ENCODE measurements at regions not wholly inside any gene's neighbourhood (a gene's known extent, or its start where the extent isn't known, plus 50 kb on each side); places are given as distances from the start of the nearest gene placed in this dataset.

GRCh38 chr4:11535333-11535732 lies 106.6 kb upstream of the HS3ST1 start:
- no peaks in the 10 kb centered on the region for H3K4me1 Mint-ChIP-seq
- CTCF ChIA-PET: interaction anchor here (1.1 kb wide), 1 partner anchor 9 kb away, joined by 3 read pairs; no protein-coding TSS in a partner anchor
- no peak for DNase-seq
- no peak overlapping the region for H3K4me3 Mint-ChIP-seq
- no peak overlapping the region for H3K4me3 ChIP-seq (ENCODE audit: low read length)
- no peaks in the 10 kb centered on the region for H3K9me3 ChIP-seq (ENCODE audit: low read length)
- H3K36me3 ChIP-seq (ENCODE audit: insufficient read depth, low read length): no peaks in the 10 kb centered on the region
- no peak overlapping the region for H3K27ac ChIP-seq (ENCODE audit: low read depth, low read length)
- peaks cover 0 to 5% (median 3%) of the 10 kb centered on the region in 5 donors for H3K9me3 Mint-ChIP-seq
- H3K27me3 Mint-ChIP-seq: peaks cover 2 to 19% of the 10 kb centered on the region in 2 donors
- peaks cover 0 to 5% (median 2%) of the 10 kb centered on the region in 3 donors for H3K36me3 Mint-ChIP-seq
- H3K4me1 ChIP-seq (ENCODE audit: insufficient read depth, low read length): no peaks in the 10 kb centered on the region
- H3K27me3 ChIP-seq (ENCODE audit: insufficient read depth, low read length, poor library complexity, severe bottlenecking): no peaks in the 10 kb centered on the region
- no peak overlapping the region for H3K27ac Mint-ChIP-seq
- POLR2A ChIA-PET: no interaction called here

GRCh38 chr4:11534623-11535302 lies 106.1 kb upstream of the HS3ST1 start:
- Histone ChIP-seq H3K4me3 (ENCODE audit: low read length) (no peak overlapping the region), H3K27ac (ENCODE audit: low read depth, low read length) (no peak overlapping the region), H3K36me3 (ENCODE audit: insufficient read depth, low read length) (no peaks in the 10 kb centered on the region), H3K9me3 (ENCODE audit: low read length) (no peaks in the 10 kb centered on the region), H3K27me3 (ENCODE audit: insufficient read depth, low read length, poor library complexity, severe bottlenecking) (no peaks in the 10 kb centered on the region), H3K4me1 (ENCODE audit: insufficient read depth, low read length) (no peaks in the 10 kb centered on the region)
- Mint-ChIP-seq H3K9me3 (peaks cover 0 to 7% (median 3%) of the 10 kb centered on the region in 5 donors), H3K27ac (no peak overlapping the region), H3K4me3 (no peak overlapping the region), H3K36me3 (peaks cover 0 to 7% (median 2%) of the 10 kb centered on the region in 3 donors), H3K4me1 (no peaks in the 10 kb centered on the region), H3K27me3 (peaks cover 2 to 19% of the 10 kb centered on the region in 2 donors)
- no peak for DNase-seq
- ChIA-PET CTCF (interaction anchor here (1.1 kb wide), 1 partner anchor 9 kb away, joined by 3 read pairs; no protein-coding TSS in a partner anchor), POLR2A (no interaction called here)

GRCh38 chr4:11532138-11532537 lies 103.4 kb upstream of the HS3ST1 start:
- peaks cover 0 to 7% (median 3%) of the 10 kb centered on the region in 5 donors for H3K9me3 Mint-ChIP-seq
- H3K36me3 ChIP-seq (ENCODE audit: insufficient read depth, low read length): no peaks in the 10 kb centered on the region
- no peaks in the 10 kb centered on the region for H3K27me3 ChIP-seq (ENCODE audit: insufficient read depth, low read length, poor library complexity, severe bottlenecking)
- CTCF ChIA-PET: no interaction called here
- POLR2A ChIA-PET: no interaction called here
- H3K9me3 ChIP-seq (ENCODE audit: low read length): no peaks in the 10 kb centered on the region
- H3K27ac Mint-ChIP-seq: no peak overlapping the region
- no peak overlapping the region for H3K4me3 ChIP-seq (ENCODE audit: low read length)
- peaks cover 0 to 7% (median 2%) of the 10 kb centered on the region in 3 donors for H3K36me3 Mint-ChIP-seq
- no peak overlapping the region for H3K4me3 Mint-ChIP-seq
- H3K4me1 ChIP-seq (ENCODE audit: insufficient read depth, low read length): no peaks in the 10 kb centered on the region
- no peak for DNase-seq
- H3K4me1 Mint-ChIP-seq: no peaks in the 10 kb centered on the region
- H3K27ac ChIP-seq (ENCODE audit: low read depth, low read length): no peak overlapping the region
- H3K27me3 Mint-ChIP-seq: peaks cover 2 to 14% of the 10 kb centered on the region in 2 donors

- CTCF ChIA-PET: no interaction called here
- Mint-ChIP-seq H3K4me3 (no peak overlapping the region), H3K27ac (no peak overlapping the region), H3K27me3 (peaks cover 2 to 10% of the 10 kb centered on the region in 2 donors), H3K36me3 (peaks cover 0 to 7% (median 2%) of the 10 kb centered on the region in 3 donors), H3K9me3 (peaks cover 0 to 7% (median 3%) of the 10 kb centered on the region in 5 donors), H3K4me1 (no peaks in the 10 kb centered on the region)
- POLR2A ChIA-PET: no interaction called here
- H3K4me3 ChIP-seq (ENCODE audit: low read length): no peak overlapping the region
- no peaks in the 10 kb centered on the region for H3K27me3 ChIP-seq (ENCODE audit: insufficient read depth, low read length, poor library complexity, severe bottlenecking)
- H3K27ac ChIP-seq (ENCODE audit: low read depth, low read length): no peak overlapping the region
- no peaks in the 10 kb centered on the region for H3K4me1 ChIP-seq (ENCODE audit: insufficient read depth, low read length)
- no peak for DNase-seq
- H3K9me3 ChIP-seq (ENCODE audit: low read length): no peaks in the 10 kb centered on the region
- no peaks in the 10 kb centered on the region for H3K36me3 ChIP-seq (ENCODE audit: insufficient read depth, low read length)
Measured at GRCh38 chr4:11529625-11530201, 101.0 kb upstream of the HS3ST1 start.

- Mint-ChIP-seq H3K27me3 (peaks cover 0 to 9% of the 10 kb centered on the region in 2 donors), H3K4me1 (no peaks in the 10 kb centered on the region), H3K27ac (no peak overlapping the region), H3K9me3 (no peaks in the 10 kb centered on the region), H3K36me3 (no peaks in the 10 kb centered on the region), H3K4me3 (no peak overlapping the region)
- Histone ChIP-seq H3K27me3 (ENCODE audit: insufficient read depth, low read length, poor library complexity, severe bottlenecking) (no peaks in the 10 kb centered on the region), H3K27ac (ENCODE audit: low read depth, low read length) (no peak overlapping the region), H3K4me3 (ENCODE audit: low read length) (no peak overlapping the region), H3K4me1 (ENCODE audit: insufficient read depth, low read length) (no peaks in the 10 kb centered on the region), H3K36me3 (ENCODE audit: insufficient read depth, low read length) (no peaks in the 10 kb centered on the region), H3K9me3 (ENCODE audit: low read length) (no peaks in the 10 kb centered on the region)
- ChIA-PET POLR2A (no interaction called here), CTCF (no interaction called here)
- DNase-seq: no peak
Measured at GRCh38 chr4:11525085-11525484, 96.4 kb upstream of the HS3ST1 start.

GRCh38 chr4:11518754-11519153 lies 90.1 kb upstream of the HS3ST1 start:
- H3K4me1 ChIP-seq (ENCODE audit: insufficient read depth, low read length): no peaks in the 10 kb centered on the region
- Mint-ChIP-seq H3K36me3 (no peaks in the 10 kb centered on the region), H3K27ac (no peak overlapping the region), H3K4me3 (no peak overlapping the region), H3K4me1 (no peaks in the 10 kb centered on the region), H3K9me3 (no peaks in the 10 kb centered on the region), H3K27me3 (peaks cover 3 to 13% of the 10 kb centered on the region in 2 donors)
- H3K4me3 ChIP-seq (ENCODE audit: low read length): no peak overlapping the region
- no peak for DNase-seq
- no peaks in the 10 kb centered on the region for H3K9me3 ChIP-seq (ENCODE audit: low read length)
- no peaks in the 10 kb centered on the region for H3K27me3 ChIP-seq (ENCODE audit: insufficient read depth, low read length, poor library complexity, severe bottlenecking)
- ChIA-PET CTCF (no interaction called here), POLR2A (no interaction called here)
- no peaks in the 10 kb centered on the region for H3K36me3 ChIP-seq (ENCODE audit: insufficient read depth, low read length)
- no peak overlapping the region for H3K27ac ChIP-seq (ENCODE audit: low read depth, low read length)

GRCh38 chr4:11514779-11515419 lies 86.2 kb upstream of the HS3ST1 start:
- no peak overlapping the region for H3K27ac ChIP-seq (ENCODE audit: low read depth, low read length)
- H3K4me3 Mint-ChIP-seq: no peak overlapping the region
- H3K9me3 Mint-ChIP-seq: no peaks in the 10 kb centered on the region
- no peak overlapping the region for H3K4me3 ChIP-seq (ENCODE audit: low read length)
- no peak for DNase-seq
- H3K27me3 ChIP-seq (ENCODE audit: insufficient read depth, low read length, poor library complexity, severe bottlenecking): no peaks in the 10 kb centered on the region
- H3K36me3 ChIP-seq (ENCODE audit: insufficient read depth, low read length): no peaks in the 10 kb centered on the region
- ChIA-PET POLR2A (no interaction called here), CTCF (no interaction called here)
- no peaks in the 10 kb centered on the region for H3K4me1 Mint-ChIP-seq
- no peaks in the 10 kb centered on the region for H3K36me3 Mint-ChIP-seq
- no peak overlapping the region for H3K27ac Mint-ChIP-seq
- H3K9me3 ChIP-seq (ENCODE audit: low read length): no peaks in the 10 kb centered on the region
- no peaks in the 10 kb centered on the region for H3K4me1 ChIP-seq (ENCODE audit: insufficient read depth, low read length)
- peaks cover 6 to 30% of the 10 kb centered on the region in 2 donors for H3K27me3 Mint-ChIP-seq

GRCh38 chr4:11514003-11514402 lies 85.3 kb upstream of the HS3ST1 start:
- H3K9me3 Mint-ChIP-seq: no peaks in the 10 kb centered on the region
- no peaks in the 10 kb centered on the region for H3K27me3 ChIP-seq (ENCODE audit: insufficient read depth, low read length, poor library complexity, severe bottlenecking)
- H3K4me1 ChIP-seq (ENCODE audit: insufficient read depth, low read length): no peaks in the 10 kb centered on the region
- DNase-seq: no peak
- H3K36me3 Mint-ChIP-seq: no peaks in the 10 kb centered on the region
- no peak overlapping the region for H3K4me3 Mint-ChIP-seq
- ChIA-PET POLR2A (no interaction called here), CTCF (no interaction called here)
- no peak overlapping the region for H3K27ac Mint-ChIP-seq
- no peak overlapping the region for H3K4me3 ChIP-seq (ENCODE audit: low read length)
- H3K27me3 Mint-ChIP-seq: peaks cover 6 to 34% of the 10 kb centered on the region in 2 donors
- no peak overlapping the region for H3K27ac ChIP-seq (ENCODE audit: low read depth, low read length)
- H3K36me3 ChIP-seq (ENCODE audit: insufficient read depth, low read length): no peaks in the 10 kb centered on the region
- H3K4me1 Mint-ChIP-seq: no peaks in the 10 kb centered on the region
- H3K9me3 ChIP-seq (ENCODE audit: low read length): no peaks in the 10 kb centered on the region
